HL-60/S4 treated with retinoic acid at 250 ng/mL for 4 days and 3 days (cell line): ENCODE measurements at regions not wholly inside any gene's neighbourhood (a gene's known extent, or its start where the extent isn't known, plus 50 kb on each side); places are given as distances from the start of the nearest gene placed in this dataset.

ENCODE experiments used
- in situ Hi-C: fragments of 300-500 bp; cut with MboI; formaldehyde crosslinking; loops from 2 replicates; pipeline ENCODE4 v1.7.0; 2022; ENCODE audit warnings: low sequenced_read_pairs

- in situ Hi-C loops, result no loop called here
Observed at GRCh38 chr5:168024306-168024705, 267.1 kb upstream of the WWC1 start.

GRCh38 chr5:168027007-168027406 lies 264.4 kb upstream of the WWC1 start:
- in situ Hi-C loops, result no loop called here

GRCh38 chr5:168030912-168031311 lies 260.5 kb upstream of the WWC1 start:
- in situ Hi-C loops, result no loop called here

- in situ Hi-C loops, result no loop called here
Observed at GRCh38 chr5:168031614-168032013, 259.8 kb upstream of the WWC1 start.

GRCh38 chr5:168039039-168039438 lies 252.4 kb upstream of the WWC1 start:
- in situ Hi-C loops, result no loop called here

- in situ Hi-C loops, result no loop called here
Observed at GRCh38 chr5:168039566-168040248, 251.7 kb upstream of the WWC1 start.

- in situ Hi-C loops, result no loop called here
Observed at GRCh38 chr5:168041583-168041982, 249.9 kb upstream of the WWC1 start.

- in situ Hi-C loops, result no loop called here
Observed at GRCh38 chr5:168042284-168043068, 249.0 kb upstream of the WWC1 start.

- in situ Hi-C loops, result no loop called here
Observed at GRCh38 chr5:168046163-168046562, 245.3 kb upstream of the WWC1 start.

- in situ Hi-C loops, result no loop called here
Observed at GRCh38 chr5:168047043-168047668, 244.3 kb upstream of the WWC1 start.

- in situ Hi-C loops, result no loop called here
Observed at GRCh38 chr5:168047669-168048111, 243.8 kb upstream of the WWC1 start.

GRCh38 chr5:168048486-168048885 lies 243.0 kb upstream of the WWC1 start:
- in situ Hi-C loops, result no loop called here

GRCh38 chr5:168052686-168053085 lies 238.8 kb upstream of the WWC1 start:
- in situ Hi-C loops, result no loop called here

- in situ Hi-C loops, result no loop called here
Observed at GRCh38 chr5:168054091-168054490, 237.4 kb upstream of the WWC1 start.

GRCh38 chr5:168055141-168055683 lies 236.2 kb upstream of the WWC1 start:
- in situ Hi-C loops, result no loop called here

- in situ Hi-C loops, result no loop called here
Observed at GRCh38 chr5:168055961-168056360, 235.5 kb upstream of the WWC1 start.

GRCh38 chr5:168056499-168057182 lies 234.8 kb upstream of the WWC1 start:
- in situ Hi-C loops, result no loop called here

GRCh38 chr5:168057905-168058304 lies 233.5 kb upstream of the WWC1 start:
- in situ Hi-C loops, result no loop called here

- in situ Hi-C loops, result no loop called here
Observed at GRCh38 chr5:168059131-168059530, 232.3 kb upstream of the WWC1 start.

- in situ Hi-C loops, result no loop called here
Observed at GRCh38 chr5:168062239-168062638, 229.2 kb upstream of the WWC1 start.

- in situ Hi-C loops, result no loop called here
Observed at GRCh38 chr5:168064457-168064856, 227.0 kb upstream of the WWC1 start.
